ENCODE measurements at regions not wholly inside any gene's neighbourhood (a gene's known extent, or its start where the extent isn't known, plus 50 kb on each side); places are given as distances from the start of the nearest gene placed in this dataset.

DNA sequence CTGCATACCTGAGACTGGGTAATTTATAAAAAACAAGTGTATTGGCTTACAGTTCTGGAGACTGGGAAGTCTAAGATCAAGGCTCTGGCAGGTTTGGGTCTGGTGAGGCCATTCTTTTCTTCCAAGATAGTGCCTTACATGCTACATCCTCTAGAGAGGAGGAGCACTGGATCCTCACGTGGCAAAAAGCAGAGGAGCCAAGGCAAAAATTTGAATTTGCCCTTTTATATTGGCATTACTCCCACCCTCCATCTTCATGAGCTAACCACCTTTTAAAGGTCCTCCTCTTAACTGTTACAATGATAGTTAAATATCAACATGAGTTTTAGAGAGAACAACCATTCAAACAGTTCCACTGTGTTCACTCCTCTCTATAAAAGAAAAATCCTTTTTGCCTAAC is 286.3 kb upstream of the SEL1L start:
- no peaks in the 10 kb centered on the region for H3K9me3 ChIP-seq
- H3K27ac ChIP-seq: no peak overlapping the region
- DNase-seq (ENCODE audit: extremely low spot score in 2 of 2): no peak
- no peaks in the 10 kb centered on the region for H3K27me3 ChIP-seq
- TF ChIP-seq, protein P1, sequence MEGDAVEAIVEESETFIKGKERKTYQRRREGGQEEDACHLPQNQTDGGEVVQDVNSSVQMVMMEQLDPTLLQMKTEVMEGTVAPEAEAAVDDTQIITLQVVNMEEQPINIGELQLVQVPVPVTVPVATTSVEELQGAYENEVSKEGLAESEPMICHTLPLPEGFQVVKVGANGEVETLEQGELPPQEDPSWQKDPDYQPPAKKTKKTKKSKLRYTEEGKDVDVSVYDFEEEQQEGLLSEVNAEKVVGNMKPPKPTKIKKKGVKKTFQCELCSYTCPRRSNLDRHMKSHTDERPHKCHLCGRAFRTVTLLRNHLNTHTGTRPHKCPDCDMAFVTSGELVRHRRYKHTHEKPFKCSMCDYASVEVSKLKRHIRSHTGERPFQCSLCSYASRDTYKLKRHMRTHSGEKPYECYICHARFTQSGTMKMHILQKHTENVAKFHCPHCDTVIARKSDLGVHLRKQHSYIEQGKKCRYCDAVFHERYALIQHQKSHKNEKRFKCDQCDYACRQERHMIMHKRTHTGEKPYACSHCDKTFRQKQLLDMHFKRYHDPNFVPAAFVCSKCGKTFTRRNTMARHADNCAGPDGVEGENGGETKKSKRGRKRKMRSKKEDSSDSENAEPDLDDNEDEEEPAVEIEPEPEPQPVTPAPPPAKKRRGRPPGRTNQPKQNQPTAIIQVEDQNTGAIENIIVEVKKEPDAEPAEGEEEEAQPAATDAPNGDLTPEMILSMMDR (IDR thresholded peaks at IDR 0.05): no peak
- TF ChIP-seq POLR2A (IDR thresholded peaks at IDR 0.05): no peak
- TF ChIP-seq POLR2AphosphoS5 (IDR thresholded peaks at IDR 0.05; ENCODE audit: insufficient read depth in 1 of 2, low read depth in 1 of 2): no peak
- H3K36me3 ChIP-seq: no peaks in the 10 kb centered on the region
- no peak overlapping the region for H3K4me3 ChIP-seq
- intact Hi-C loops (cut with DNase I): no loop called here
- H3K4me1 ChIP-seq: no peaks in the 10 kb centered on the region

DNA sequence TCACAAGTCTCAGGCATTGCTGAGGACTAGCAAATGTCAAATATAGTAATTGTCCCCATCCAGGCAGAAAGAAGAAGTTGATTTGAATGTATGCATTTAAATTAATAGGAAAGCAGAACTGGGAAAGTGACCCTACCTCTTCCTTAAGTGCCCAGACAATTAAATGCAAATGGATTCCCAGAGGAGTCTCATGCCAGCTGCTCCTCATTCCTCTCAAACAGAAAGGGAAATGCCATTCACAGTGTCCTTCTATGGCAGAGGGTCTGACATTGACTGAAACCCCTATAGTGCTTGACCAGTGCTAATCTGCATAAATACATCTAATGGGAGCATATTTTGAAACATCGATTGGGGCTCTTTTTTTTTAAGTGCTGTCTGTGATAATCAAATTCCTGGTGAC is 292.4 kb upstream of the SEL1L start:
- H3K9me3 ChIP-seq: no peaks in the 10 kb centered on the region
- no peak overlapping the region for H3K4me3 ChIP-seq
- no peaks in the 10 kb centered on the region for H3K4me1 ChIP-seq
- H3K36me3 ChIP-seq: no peaks in the 10 kb centered on the region
- H3K27me3 ChIP-seq: no peaks in the 10 kb centered on the region
- H3K27ac ChIP-seq: no peak overlapping the region
- no peak for TF ChIP-seq POLR2AphosphoS5 (IDR thresholded peaks at IDR 0.05; ENCODE audit: insufficient read depth in 1 of 2, low read depth in 1 of 2)
- TF ChIP-seq POLR2A (IDR thresholded peaks at IDR 0.05): no peak
- TF ChIP-seq, protein P1 (IDR thresholded peaks at IDR 0.05): no peak
- DNase-seq (ENCODE audit: extremely low spot score in 2 of 2): no peak
- intact Hi-C loops (cut with DNase I): no loop called here

DNA sequence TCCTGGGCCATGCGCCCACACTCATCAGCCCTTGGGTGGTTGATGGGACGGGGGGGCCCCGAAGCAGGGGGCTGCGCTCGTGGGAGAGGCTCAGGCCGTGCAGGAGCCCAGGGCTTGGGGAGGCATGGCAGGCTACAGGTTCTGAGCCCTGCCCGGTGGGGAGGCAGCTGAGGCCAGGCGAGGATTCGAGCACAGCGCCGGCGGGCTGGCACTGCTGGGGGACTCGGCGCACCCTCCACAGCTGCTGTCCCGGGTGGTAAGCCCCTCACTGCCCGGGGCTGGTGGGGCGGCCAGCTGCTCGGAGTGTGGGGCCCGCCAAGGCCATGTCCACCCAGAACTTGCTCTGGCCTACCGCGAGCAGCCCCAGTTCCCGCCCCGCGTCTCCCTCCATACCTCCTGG is 295.8 kb upstream of the SEL1L start:
- no peak for TF ChIP-seq POLR2A (IDR thresholded peaks at IDR 0.05)
- TF ChIP-seq, protein P1 (IDR thresholded peaks at IDR 0.05): no peak
- no peak for TF ChIP-seq POLR2AphosphoS5 (IDR thresholded peaks at IDR 0.05; ENCODE audit: insufficient read depth in 1 of 2, low read depth in 1 of 2)
- DNase-seq (ENCODE audit: extremely low spot score in 2 of 2): no peak
- intact Hi-C loops (cut with DNase I): no loop called here
- H3K27me3 ChIP-seq: no peaks in the 10 kb centered on the region
- H3K36me3 ChIP-seq: no peaks in the 10 kb centered on the region
- no peaks in the 10 kb centered on the region for H3K9me3 ChIP-seq
- H3K4me1 ChIP-seq: no peaks in the 10 kb centered on the region
- no peak overlapping the region for H3K4me3 ChIP-seq
- no peak overlapping the region for H3K27ac ChIP-seq

DNA sequence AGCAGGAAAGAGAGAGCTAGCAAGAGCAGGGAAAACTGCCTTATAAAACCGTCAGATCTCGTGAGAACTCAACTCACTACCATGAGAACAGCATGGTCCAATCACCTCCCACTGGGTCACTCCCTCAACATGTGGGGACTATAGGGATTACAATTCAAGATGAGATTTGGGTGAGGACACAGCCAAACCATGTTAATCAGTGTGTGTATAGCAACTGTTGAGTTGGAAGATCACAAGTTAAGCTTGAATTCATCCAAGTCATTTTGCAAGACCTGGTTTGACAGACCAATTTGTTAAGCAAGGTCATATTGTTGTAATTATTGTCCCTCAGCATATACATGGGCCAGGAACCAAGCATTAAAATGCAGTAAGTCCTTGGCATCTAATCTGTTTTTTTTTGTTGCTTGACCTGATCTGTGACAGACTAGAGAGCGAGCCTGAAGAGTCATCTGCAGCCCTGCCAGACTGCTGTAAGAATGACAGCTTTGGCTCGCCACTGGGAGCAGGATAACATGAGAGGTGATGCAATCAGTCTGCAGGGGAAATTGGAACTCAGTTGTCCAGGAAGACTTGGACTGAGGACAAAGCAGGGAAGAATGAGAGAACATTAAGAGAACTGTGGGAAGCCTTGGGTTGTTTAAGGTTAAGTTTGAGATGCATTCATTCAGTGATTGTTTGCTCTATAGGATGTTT is 297.6 kb upstream of the SEL1L start:
- no peaks in the 10 kb centered on the region for H3K9me3 ChIP-seq
- H3K4me1 ChIP-seq: no peaks in the 10 kb centered on the region
- no peaks in the 10 kb centered on the region for H3K36me3 ChIP-seq
- no peak overlapping the region for H3K27ac ChIP-seq
- H3K4me3 ChIP-seq: no peak overlapping the region
- intact Hi-C loops (cut with DNase I): no loop called here
- TF ChIP-seq POLR2A (IDR thresholded peaks at IDR 0.05) (no peak), POLR2AphosphoS5 (IDR thresholded peaks at IDR 0.05; ENCODE audit: insufficient read depth in 1 of 2, low read depth in 1 of 2) (no peak)
- TF ChIP-seq, protein P1 (IDR thresholded peaks at IDR 0.05): no peak
- no peaks in the 10 kb centered on the region for H3K27me3 ChIP-seq
- DNase-seq (ENCODE audit: extremely low spot score in 2 of 2): no peak

DNA sequence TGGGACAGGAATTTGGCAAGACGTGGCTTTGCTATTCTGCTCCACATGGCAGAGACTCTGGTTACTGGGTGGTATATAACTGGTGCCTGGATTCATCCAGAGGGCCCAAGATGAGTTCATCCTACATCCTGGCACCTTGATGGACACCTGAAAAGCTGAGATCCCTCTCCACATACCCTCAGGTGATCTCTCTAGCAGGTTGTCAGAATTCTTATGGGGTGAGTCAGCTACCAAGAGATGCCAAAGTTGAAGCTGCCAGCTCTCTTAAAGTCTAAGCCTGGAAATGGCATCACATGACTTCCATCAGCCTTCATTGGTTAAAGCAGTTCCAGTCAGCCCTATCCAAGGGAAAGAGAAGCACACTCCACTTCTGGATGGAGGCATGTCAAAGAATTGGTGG is 300.7 kb upstream of the SEL1L start:
- H3K9me3 ChIP-seq: no peaks in the 10 kb centered on the region
- H3K36me3 ChIP-seq: no peaks in the 10 kb centered on the region
- H3K27ac ChIP-seq: no peak overlapping the region
- no peak overlapping the region for H3K4me3 ChIP-seq
- no peaks in the 10 kb centered on the region for H3K4me1 ChIP-seq
- H3K27me3 ChIP-seq: no peaks in the 10 kb centered on the region
- TF ChIP-seq POLR2AphosphoS5 (IDR thresholded peaks at IDR 0.05; ENCODE audit: insufficient read depth in 1 of 2, low read depth in 1 of 2): no peak
- TF ChIP-seq, protein P1 (IDR thresholded peaks at IDR 0.05): no peak
- no peak for TF ChIP-seq POLR2A (IDR thresholded peaks at IDR 0.05)
- no peak for DNase-seq (ENCODE audit: extremely low spot score in 2 of 2)
- intact Hi-C loops (cut with DNase I): no loop called here

All from vagina (tissue), 2 donors.